ENCODE measurements at regions not wholly inside any gene's neighbourhood (a gene's known extent, or its start where the extent isn't known, plus 50 kb on each side); places are given as distances from the start of the nearest gene placed in this dataset.
A peak's percentile ranks its signal among the peaks of the same experiment; 100 is the strongest.
"Not testable (repeated sequence)": the region's sequence is repeated elsewhere in the genome, so short reads cannot be mapped to it uniquely, and the experiment has no call there.

DNA sequence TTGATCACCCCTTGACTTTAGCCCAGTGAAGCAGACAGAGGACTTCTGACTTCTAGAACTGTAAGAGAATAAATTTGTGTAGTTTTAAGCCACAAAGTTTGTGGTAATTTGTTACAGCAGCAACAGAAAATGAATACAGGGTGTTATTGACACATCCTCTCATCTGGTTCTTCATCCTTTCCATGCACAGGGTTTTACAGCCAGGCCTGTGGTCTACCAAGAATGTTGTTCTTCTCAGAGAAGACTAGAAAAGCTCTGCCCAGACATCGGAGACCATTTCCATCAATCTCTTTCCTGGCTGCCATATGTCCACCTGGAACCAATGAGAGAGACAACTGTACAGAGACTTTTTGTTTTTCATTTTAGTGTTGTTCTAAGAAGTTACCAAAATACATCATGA lies 308.2 kb upstream of the AMIGO2 start:
- H3K27ac Mint-ChIP-seq: peak overlapping the region; percentile 93

DNA sequence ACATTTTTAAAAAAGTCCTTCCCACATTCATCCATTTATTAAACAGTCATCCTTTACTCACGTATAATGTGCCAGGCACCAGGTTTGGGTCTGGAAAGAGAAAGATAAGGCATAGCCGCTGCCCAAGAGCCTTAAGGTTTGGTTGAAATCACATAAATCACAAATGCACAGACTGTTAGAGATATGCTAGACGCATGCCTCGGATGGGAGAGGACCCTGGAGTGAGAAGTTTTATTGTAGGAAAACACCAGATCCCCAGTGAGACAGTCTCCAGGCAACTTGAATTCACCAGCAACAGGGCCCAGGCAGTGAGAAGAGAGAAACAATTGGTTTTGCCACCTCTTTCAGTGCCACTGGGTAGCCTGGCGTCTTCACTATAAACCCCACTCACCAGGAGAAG lies 305.9 kb upstream of the AMIGO2 start:
- Mint-ChIP-seq H3K36me3 (peaks cover 2% of the 10 kb centered on the region), H3K27ac (peak overlapping the region; percentile 80), H3K27me3 (no peaks in the 10 kb centered on the region), H3K9me3 (no peaks in the 10 kb centered on the region), H3K4me1 (peaks cover 83% of the 10 kb centered on the region), H3K4me3 (no peak overlapping the region)

More for the DNA sequence above, 308.2 kb upstream of the AMIGO2 start:
- H3K27me3 Mint-ChIP-seq: no peaks in the 10 kb centered on the region
- no peaks in the 10 kb centered on the region for H3K9me3 Mint-ChIP-seq
- peaks cover 4% of the 10 kb centered on the region for H3K36me3 Mint-ChIP-seq
- H3K4me1 Mint-ChIP-seq: peaks cover 86% of the 10 kb centered on the region
- no peak overlapping the region for H3K4me3 Mint-ChIP-seq

DNA sequence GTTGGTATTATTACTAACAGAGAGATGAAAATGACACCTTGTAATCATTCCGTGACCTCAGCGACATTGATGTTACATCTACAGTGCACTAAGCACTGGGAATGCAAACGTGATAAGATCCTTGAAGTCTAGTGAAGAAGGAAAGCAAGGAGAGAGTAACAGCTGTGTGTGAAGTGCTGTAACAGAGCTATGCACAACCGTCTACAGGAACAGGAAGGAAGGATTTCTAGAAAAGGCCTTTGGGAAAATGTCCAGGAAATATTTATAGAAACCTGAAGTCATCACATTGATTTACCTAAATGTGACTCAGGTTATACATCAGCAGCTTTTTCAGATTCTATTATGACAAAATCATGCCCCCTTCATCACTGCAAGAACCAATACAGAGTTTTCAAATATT lies 304.2 kb upstream of the AMIGO2 start:
- Mint-ChIP-seq H3K9me3 (peaks cover 10% of the 10 kb centered on the region), H3K27ac (peak overlapping the region; percentile 80), H3K27me3 (no peaks in the 10 kb centered on the region), H3K36me3 (peaks cover 4% of the 10 kb centered on the region), H3K4me1 (peaks cover 84% of the 10 kb centered on the region), H3K4me3 (peak overlapping the region; percentile 53)

DNA sequence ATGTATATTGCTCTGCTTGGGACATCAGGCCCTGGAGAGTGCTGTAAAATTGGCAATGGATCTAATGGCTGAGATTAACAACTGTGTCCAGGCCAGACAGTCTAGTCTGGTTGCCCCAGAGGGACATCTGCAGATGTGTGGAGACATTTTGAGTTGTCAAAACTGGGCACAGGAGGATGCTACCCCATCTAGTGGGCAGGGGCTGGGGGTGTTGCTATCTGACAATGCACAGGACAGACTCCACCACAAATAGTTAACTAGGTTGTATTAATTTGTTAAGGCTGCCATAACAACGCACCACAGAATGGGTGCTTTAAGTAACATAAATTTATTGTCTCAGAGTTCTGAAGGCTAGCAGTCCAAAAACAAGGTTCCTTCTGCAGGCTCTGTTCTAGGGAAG lies 302.5 kb upstream of the AMIGO2 start:
- Mint-ChIP-seq H3K9me3 (peaks cover 10% of the 10 kb centered on the region), H3K4me1 (peaks cover 85% of the 10 kb centered on the region), H3K27ac (no peak overlapping the region), H3K36me3 (peaks cover 3% of the 10 kb centered on the region), H3K27me3 (no peaks in the 10 kb centered on the region), H3K4me3 (no peak overlapping the region)

DNA sequence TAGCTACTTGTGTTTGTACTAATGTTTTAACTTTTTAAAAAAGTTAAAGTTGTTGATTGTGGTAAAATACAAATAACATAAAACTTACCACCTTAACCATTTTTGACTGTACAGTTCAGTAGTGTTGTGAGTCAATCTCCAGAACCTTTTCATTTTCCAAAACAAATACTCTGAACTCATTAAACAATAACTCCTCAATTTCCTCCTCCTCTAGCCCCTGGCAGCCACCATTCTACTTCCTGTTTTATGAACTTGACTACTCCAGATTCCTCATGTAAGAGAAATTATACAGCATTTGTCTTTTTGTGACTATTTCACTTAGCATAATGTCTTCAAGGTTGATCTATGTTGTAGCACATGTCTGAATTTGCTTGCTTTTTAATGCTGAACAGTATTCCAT lies 299.1 kb upstream of the AMIGO2 start:
- H3K27me3 Mint-ChIP-seq: no peaks in the 10 kb centered on the region
- H3K9me3 Mint-ChIP-seq: peaks cover 25% of the 10 kb centered on the region
- H3K4me1 Mint-ChIP-seq: peaks cover 70% of the 10 kb centered on the region
- peaks cover 14% of the 10 kb centered on the region for H3K36me3 Mint-ChIP-seq
- H3K4me3 Mint-ChIP-seq: no peak overlapping the region
- peak overlapping the region; percentile 97 for H3K27ac Mint-ChIP-seq

DNA sequence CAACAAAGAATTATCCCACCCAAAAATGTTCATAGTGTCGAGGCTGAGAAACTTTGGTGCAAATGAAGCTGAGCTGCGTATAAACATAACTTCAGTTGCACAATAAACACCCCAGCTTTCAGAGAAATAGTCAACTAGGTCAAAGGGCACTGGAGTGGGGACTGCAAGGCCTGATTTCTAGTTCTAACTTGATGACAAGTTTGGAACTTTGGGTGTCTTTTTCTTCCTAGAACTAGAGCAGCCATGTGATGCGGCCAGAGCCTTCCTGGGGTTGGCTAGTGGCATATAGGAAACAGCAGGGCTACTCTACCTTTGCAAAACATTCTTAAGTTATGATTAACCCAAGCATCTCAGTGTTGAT lies 298.4 kb upstream of the AMIGO2 start:
- H3K27me3 Mint-ChIP-seq: no peaks in the 10 kb centered on the region
- no peak overlapping the region for H3K4me3 Mint-ChIP-seq
- peaks cover 29% of the 10 kb centered on the region for H3K9me3 Mint-ChIP-seq
- H3K27ac Mint-ChIP-seq: peak overlapping the region; percentile 23
- peaks cover 17% of the 10 kb centered on the region for H3K36me3 Mint-ChIP-seq
- peaks cover 70% of the 10 kb centered on the region for H3K4me1 Mint-ChIP-seq

DNA sequence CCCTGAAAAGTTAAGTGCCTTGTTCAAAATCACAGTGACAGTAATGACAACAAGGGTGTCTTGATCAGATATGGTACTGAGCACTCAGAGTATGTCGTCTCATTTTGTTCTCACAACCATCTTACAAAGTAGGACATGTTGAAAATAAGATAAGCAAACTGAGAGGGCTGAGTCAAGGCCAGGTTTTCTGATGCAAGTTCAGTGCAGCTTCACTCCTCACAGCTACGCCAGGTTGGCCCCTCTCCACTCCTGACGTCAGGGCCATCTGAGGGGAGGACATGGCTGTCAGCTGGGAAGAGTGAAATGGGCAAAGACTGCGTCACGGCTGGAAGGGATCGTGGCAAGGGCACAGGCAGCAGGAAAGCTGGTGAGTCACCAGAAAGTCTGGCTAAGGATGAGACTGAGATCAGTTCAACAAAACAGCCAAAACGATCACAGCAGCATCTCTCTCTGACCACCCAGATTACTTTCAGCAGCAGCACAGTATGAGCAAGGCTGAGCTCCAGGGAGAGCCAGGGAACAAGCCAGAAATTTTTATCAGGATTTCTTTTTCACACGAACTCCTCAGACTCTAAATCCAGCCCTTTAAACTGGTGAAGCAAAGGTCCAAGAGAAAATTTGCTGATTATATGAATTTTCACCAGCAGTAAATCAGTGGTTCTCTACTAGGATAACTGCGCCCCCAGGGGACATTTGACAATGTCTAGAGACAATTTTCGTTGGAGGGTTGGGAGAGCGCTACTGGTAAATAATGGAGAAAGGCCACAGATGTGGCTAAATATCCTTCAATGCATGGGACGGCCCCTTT lies 297.9 kb upstream of the AMIGO2 start:
- Mint-ChIP-seq H3K4me1 (peaks cover 70% of the 10 kb centered on the region), H3K27ac (peak overlapping the region; percentile 72)

DNA sequence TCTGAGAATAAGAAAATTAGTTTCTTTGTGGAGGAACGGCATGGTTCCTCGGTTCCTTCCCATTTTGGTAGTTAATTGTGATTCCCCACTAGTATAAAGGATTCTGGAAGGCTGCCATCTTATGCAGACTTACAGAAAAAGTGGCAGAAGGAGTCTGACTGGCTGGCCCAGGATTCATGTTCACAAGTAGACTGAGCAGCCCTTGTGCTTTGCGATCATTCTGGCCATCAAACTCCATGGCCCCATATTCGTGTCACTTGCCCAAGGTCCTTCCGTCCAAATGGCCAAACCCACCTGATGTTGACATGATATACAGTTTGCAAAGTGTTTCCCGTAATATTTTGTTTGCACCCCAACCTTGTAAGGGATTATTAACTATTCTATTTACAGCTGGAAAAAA lies 297.2 kb upstream of the AMIGO2 start:
- peaks cover 29% of the 10 kb centered on the region for H3K9me3 Mint-ChIP-seq
- H3K27me3 Mint-ChIP-seq: no peaks in the 10 kb centered on the region
- H3K36me3 Mint-ChIP-seq: peaks cover 18% of the 10 kb centered on the region
- H3K4me1 Mint-ChIP-seq: peaks cover 68% of the 10 kb centered on the region
- H3K4me3 Mint-ChIP-seq: no peak overlapping the region
- no peak overlapping the region for H3K27ac Mint-ChIP-seq

More for the DNA sequence above, 297.9 kb upstream of the AMIGO2 start:
- no peak overlapping the region for H3K4me3 Mint-ChIP-seq
- H3K36me3 Mint-ChIP-seq: peaks cover 18% of the 10 kb centered on the region
- H3K9me3 Mint-ChIP-seq: peaks cover 29% of the 10 kb centered on the region
- no peaks in the 10 kb centered on the region for H3K27me3 Mint-ChIP-seq

DNA sequence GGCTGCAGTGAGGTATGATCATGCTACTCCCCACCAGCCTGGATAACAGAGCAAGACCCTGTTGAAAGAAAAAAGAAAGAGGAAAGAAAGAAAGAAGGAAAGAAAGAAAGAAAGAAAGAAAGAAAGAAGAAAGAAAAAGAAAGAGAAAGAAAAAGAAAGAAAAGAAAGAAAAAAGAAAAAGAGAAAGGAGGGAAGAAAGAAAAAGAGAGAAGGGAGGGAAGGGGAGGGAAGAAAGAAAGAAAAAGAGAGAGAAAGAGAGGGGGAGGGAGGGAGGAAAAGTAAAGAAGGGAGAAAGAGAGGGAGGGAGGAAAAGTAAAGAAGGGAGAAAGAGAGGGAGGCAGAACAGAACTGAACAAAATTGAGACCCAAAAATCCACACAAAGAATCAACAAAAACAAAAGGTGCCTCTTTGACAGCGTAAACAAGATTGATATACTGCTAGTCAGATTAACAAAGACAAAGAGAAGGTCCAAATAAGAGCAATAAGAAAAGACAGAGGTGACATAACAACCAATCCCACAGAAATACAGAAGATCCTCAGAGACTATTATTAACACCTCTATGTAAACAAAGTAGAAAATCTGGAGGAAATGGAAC lies 293.9 kb upstream of the AMIGO2 start:
- no peaks in the 10 kb centered on the region for H3K27me3 Mint-ChIP-seq

DNA sequence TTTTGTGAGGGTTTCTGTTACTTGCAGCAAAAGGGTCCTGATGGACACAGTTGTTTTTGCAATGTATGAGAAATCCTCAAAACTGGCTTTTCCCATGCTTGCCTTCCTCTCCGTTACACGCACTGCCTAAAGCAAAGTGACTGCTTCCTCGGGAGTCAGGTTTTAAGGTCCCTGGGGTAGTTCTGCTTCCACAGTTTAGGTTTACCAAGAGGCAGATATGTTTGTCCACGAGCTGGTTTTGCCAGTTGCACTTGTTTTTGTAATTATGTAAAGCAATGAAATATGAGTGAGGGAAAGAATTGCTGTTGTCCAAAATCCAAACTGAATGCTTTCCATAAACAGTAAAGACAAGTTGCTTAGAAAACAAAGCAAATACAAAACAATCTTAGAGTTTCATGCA lies 290.7 kb upstream of the AMIGO2 start:
- Mint-ChIP-seq H3K4me3 (no peak overlapping the region), H3K4me1 (peaks cover 32% of the 10 kb centered on the region), H3K27me3 (no peaks in the 10 kb centered on the region), H3K36me3 (peaks cover 12% of the 10 kb centered on the region), H3K9me3 (peaks cover 9% of the 10 kb centered on the region), H3K27ac (no peak overlapping the region)

More for the DNA sequence above, 293.9 kb upstream of the AMIGO2 start:
- H3K9me3 Mint-ChIP-seq: peaks cover 19% of the 10 kb centered on the region
- H3K27ac Mint-ChIP-seq: no peak overlapping the region
- no peak overlapping the region for H3K4me3 Mint-ChIP-seq
- H3K4me1 Mint-ChIP-seq: peaks cover 47% of the 10 kb centered on the region
- peaks cover 15% of the 10 kb centered on the region for H3K36me3 Mint-ChIP-seq

DNA sequence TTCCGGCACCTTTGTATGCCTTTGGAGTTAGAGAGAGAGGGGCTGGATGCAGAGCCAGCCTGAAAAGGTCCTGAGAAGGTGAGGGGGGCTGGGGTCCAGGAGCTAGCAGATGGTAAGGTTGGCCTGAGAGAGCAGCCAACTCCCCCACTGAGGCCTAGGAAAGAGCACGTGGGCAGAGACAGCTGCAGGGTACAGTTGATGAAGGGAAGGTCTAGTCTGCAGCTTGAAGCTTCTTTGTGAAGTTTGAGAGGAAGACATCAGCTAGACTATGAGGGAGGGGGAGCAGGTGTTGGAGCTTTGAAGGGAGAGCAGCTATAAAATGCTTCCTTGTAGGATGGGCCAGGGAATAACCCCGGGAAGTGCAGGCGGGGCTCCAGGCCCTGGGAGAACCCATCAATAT lies 289.3 kb upstream of the AMIGO2 start:
- Mint-ChIP-seq H3K36me3 (peaks cover 6% of the 10 kb centered on the region), H3K4me1 (peaks cover 26% of the 10 kb centered on the region), H3K4me3 (no peak overlapping the region), H3K27ac (no peak overlapping the region), H3K27me3 (no peaks in the 10 kb centered on the region), H3K9me3 (peaks cover 6% of the 10 kb centered on the region)

DNA sequence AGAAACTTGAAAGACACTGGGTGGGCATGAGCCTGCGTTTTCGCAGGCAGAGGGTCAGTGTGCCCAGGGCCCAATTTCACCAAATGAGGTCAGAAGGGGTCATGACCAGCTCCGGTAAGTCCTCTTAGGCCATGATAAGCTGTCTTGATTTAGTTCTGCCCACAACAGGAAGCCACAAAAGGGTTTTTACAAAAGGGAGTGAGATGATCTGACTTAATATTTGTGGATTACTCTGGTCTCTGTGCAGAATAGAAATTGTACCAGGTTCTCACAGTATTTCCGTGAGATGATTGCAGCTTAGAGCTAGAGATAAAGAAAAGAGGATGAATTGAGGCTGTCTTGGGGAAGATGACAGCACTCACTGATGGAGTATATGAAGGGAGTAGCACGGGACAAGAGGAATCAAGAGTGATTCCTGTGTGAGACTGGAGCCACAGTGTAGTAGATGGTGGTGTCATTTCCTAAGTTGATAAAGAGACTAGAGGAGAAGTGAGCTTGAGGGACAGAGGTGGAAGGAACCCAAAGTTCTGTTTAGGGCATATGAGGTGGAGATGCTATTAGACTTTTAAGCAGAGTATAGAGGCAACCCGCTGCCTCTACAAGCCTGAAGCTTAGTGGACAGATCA lies 288.3 kb upstream of the AMIGO2 start:
- H3K27me3 Mint-ChIP-seq: no peaks in the 10 kb centered on the region
- H3K4me3 Mint-ChIP-seq: no peak overlapping the region
- H3K9me3 Mint-ChIP-seq: no peaks in the 10 kb centered on the region
- peaks cover under 1% of the 10 kb centered on the region for H3K36me3 Mint-ChIP-seq
- peaks cover 16% of the 10 kb centered on the region for H3K4me1 Mint-ChIP-seq
- H3K27ac Mint-ChIP-seq: no peak overlapping the region

DNA sequence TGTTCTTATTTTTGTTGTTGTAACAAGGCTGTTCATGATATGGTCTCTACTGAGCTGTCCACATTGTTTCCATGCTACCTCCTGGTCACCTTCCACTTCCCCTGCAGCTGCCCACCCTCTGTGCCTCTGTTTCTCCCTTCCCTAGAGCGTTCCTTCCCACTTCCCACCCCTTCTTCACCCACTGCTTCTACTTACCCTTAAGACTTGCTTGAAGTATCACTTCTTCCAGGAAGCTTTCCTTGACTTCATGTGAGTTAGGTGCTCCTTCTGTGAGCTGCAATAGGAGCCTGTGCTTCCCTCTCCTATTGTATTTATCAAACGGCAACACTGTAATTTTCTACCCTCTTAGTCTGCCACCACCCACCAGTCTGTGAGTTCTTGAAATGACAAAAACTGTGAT lies 286.8 kb upstream of the AMIGO2 start:
- no peak overlapping the region for H3K4me3 Mint-ChIP-seq
- H3K4me1 Mint-ChIP-seq: peaks cover 21% of the 10 kb centered on the region
- H3K27ac Mint-ChIP-seq: no peak overlapping the region
- no peaks in the 10 kb centered on the region for H3K9me3 Mint-ChIP-seq
- no peaks in the 10 kb centered on the region for H3K36me3 Mint-ChIP-seq
- H3K27me3 Mint-ChIP-seq: no peaks in the 10 kb centered on the region

DNA sequence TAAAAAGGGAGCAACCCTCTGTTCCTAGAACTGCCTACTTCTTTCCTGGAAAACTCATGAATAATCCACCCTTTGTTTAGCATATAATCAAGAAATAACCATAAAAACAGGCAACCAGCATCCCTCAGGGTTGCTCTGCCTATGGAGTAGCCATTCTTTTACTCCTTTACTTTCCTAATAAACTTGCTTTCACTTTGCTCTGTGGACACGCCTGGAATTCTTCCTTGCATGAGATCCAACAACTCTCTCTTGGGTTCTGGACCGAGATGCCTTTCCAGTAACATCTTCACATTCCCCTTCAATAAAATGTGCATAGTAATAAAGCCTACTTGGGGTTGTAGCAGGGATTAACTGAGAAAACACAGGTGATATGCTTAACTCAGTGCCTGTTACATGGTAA lies 286.4 kb upstream of the AMIGO2 start:
- no peaks in the 10 kb centered on the region for H3K9me3 Mint-ChIP-seq
- peaks cover 25% of the 10 kb centered on the region for H3K4me1 Mint-ChIP-seq
- H3K27me3 Mint-ChIP-seq: no peaks in the 10 kb centered on the region
- H3K4me3 Mint-ChIP-seq: no peak overlapping the region
- no peak overlapping the region for H3K27ac Mint-ChIP-seq
- H3K36me3 Mint-ChIP-seq: no peaks in the 10 kb centered on the region

DNA sequence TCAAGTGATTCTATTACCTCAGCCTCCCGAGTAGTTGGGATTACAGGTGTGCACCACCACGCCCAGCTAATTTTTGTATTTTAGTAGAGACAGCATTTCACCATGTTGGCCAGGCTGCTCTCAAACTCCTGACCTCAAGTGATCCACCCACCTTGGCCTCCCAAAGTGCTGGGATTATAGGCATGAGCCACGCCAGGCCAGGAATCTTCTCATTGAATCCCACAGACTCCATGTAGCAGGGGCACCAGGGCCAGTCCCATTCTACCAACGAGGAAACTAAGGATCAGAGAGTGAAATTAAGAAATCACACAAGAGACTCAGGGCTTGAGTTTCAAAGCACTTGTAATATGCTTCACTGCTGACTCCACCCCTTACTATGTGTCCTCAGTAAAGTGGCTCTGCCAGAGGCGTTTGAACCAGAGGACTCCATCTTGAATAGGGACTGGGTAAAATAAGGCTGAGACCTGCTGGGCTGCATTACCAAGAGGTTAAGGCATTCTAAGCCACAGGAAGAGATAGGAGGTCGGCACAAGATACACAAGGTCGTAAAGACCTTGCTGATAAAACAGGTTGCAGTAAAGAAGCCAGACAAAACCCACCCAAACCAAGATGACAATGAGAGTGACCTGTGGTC lies 285.8 kb upstream of the AMIGO2 start:
- Mint-ChIP-seq H3K27ac (peak overlapping the region; percentile 90), H3K4me3 (peak overlapping the region; percentile 23), H3K4me1 (peaks cover 28% of the 10 kb centered on the region)
- not testable (repeated sequence) for H3K36me3 Mint-ChIP-seq, H3K9me3 Mint-ChIP-seq, H3K27me3 Mint-ChIP-seq

DNA sequence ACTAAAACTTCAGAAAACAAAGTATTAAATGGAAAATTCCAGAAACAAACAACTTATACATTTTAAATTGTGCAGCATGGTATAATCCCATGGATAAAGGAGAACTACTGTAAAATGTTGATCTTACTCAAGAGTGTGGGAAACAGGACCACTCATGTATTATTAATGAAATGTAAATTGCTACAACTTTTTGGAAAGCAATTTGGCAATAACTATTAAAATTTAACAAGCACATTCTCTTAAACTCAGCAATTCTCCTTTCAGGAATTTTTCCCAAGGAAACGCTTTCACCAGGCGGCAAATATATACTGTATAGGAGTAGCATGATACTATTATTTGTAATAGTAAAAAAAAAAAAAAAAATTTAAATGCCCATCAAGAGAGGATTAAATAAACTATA lies 284.5 kb upstream of the AMIGO2 start:
- no peak overlapping the region for H3K27ac Mint-ChIP-seq
- peaks cover 37% of the 10 kb centered on the region for H3K4me1 Mint-ChIP-seq
- H3K9me3 Mint-ChIP-seq: no peaks in the 10 kb centered on the region
- no peak overlapping the region for H3K4me3 Mint-ChIP-seq
- H3K36me3 Mint-ChIP-seq: peaks cover 3% of the 10 kb centered on the region
- H3K27me3 Mint-ChIP-seq: no peaks in the 10 kb centered on the region
